ENCODE measurements at regions not wholly inside any gene's neighbourhood (a gene's known extent, or its start where the extent isn't known, plus 50 kb on each side); places are given as distances from the start of the nearest gene placed in this dataset.

- no peaks in the 10 kb centered on the region for H4K20me1 ChIP-seq (ENCODE audit: insufficient read depth)
- no peaks in the 10 kb centered on the region for H3K36me3 ChIP-seq (replicated peaks in 1 of 2; ENCODE audit: control insufficient read depth in 1 of 2, insufficient read depth in 2 of 2, low read length in 1 of 2)
- peak overlapping the region; percentile 93 for H2AFZ ChIP-seq (ENCODE audit: low read depth)
- no peaks in the 10 kb centered on the region for H3F3A ChIP-seq (replicated peaks; ENCODE audit: insufficient read depth)
- no peaks in the 10 kb centered on the region for H3K79me2 ChIP-seq (ENCODE audit: insufficient read depth)
- no peaks in the 10 kb centered on the region for H3K27me3 ChIP-seq (ENCODE audit: insufficient read depth)
- ChIA-PET CTCF (interaction anchor here (0.7 to 1.5 kb wide), 7 partner anchors 8 to 124 kb away, joined by 3 to 10 read pairs (median 3); no protein-coding TSS in a partner anchor), POLR2A (no interaction called here)
- peak overlapping the region; percentile 69 for H3K4me2 ChIP-seq
- peak overlapping the region in 1 of 2 experiments; percentile 38; a peak in 1 of 4 replicates for H3K27ac ChIP-seq (ENCODE audit: low read depth in 2 of 2, low read length in 1 of 2)
- no peaks in the 10 kb centered on the region for H3K9me3 ChIP-seq
- TF ChIP-seq MAX (IDR thresholded peaks at IDR 0.05; ENCODE audit: low read depth) (0 out of 2 replicates have a peak, but pooled peaks have one; percentile 24), GABPA (IDR thresholded peaks at IDR 0.05; ENCODE audit: low read depth) (no peak), CTCF (IDR thresholded peaks at IDR 0.05) (peak; percentile 51), SIN3A (IDR thresholded peaks at IDR 0.05; ENCODE audit: borderline replicate concordance, low read depth, low read length) (no peak), RFX5 (IDR thresholded peaks at IDR 0.05; ENCODE audit: low read length) (no peak), FOXM1 (IDR thresholded peaks at IDR 0.05; ENCODE audit: low read depth) (no peak), GATA2 (CRISPR knock-in tag; IDR thresholded peaks at IDR 0.05) (no peak), FOSL2 (IDR thresholded peaks at IDR 0.05; ENCODE audit: borderline replicate concordance, low read depth) (no peak), POLR2AphosphoS5 (IDR thresholded peaks at IDR 0.05; ENCODE audit: low read depth, low read length) (peak; percentile 14; the same call in 1 of the 2 replicates), NFIC (IDR thresholded peaks at IDR 0.05; ENCODE audit: borderline replicate concordance) (peak; percentile 31; the same call in 1 of the 2 replicates), RCOR1 (IDR thresholded peaks at IDR 0.05; ENCODE audit: low read length) (no peak), RAD21 (IDR thresholded peaks at IDR 0.05; ENCODE audit: low read length) (peak; percentile 22; the same call in 1 of the 2 replicates), EZH2phosphoT487 (IDR thresholded peaks at IDR 0.05; ENCODE audit: borderline replicate concordance, low read depth) (no peak), TEAD4 (IDR thresholded peaks at IDR 0.05; ENCODE audit: borderline replicate concordance, insufficient read depth) (no peak), RXRA (IDR thresholded peaks at IDR 0.05; ENCODE audit: borderline replicate concordance, low read depth) (no peak)
- TF ChIP-seq, protein P1, sequence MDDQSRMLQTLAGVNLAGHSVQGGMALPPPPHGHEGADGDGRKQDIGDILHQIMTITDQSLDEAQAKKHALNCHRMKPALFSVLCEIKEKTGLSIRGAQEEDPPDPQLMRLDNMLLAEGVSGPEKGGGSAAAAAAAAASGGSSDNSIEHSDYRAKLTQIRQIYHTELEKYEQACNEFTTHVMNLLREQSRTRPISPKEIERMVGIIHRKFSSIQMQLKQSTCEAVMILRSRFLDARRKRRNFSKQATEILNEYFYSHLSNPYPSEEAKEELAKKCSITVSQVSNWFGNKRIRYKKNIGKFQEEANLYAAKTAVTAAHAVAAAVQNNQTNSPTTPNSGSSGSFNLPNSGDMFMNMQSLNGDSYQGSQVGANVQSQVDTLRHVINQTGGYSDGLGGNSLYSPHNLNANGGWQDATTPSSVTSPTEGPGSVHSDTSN (IDR thresholded peaks at IDR 0.05), result no peak
- peak overlapping the region; percentile 69 for H3K9ac ChIP-seq
- no peaks in the 10 kb centered on the region for H3K4me1 ChIP-seq (ENCODE audit: control insufficient read depth in 1 of 2, insufficient read depth in 2 of 2, low read depth in 1 of 2, low read length in 1 of 2)
- H3K9me2 ChIP-seq, result no peaks in the 10 kb centered on the region
- whole genome bisulfite sequencing (ENCODE audit: low lambda C conversion rate), result 23% methylated on average over 13 of the region's 51 CpGs
- DNase-seq, result peak; percentile 70
- H3K4me3 ChIP-seq (ENCODE audit: low read depth in 2 of 2, low read length in 1 of 2), result peak overlapping the region; percentile 57 to 69
These were observed 339.2 kb downstream of the CHL1 start for GRCh38 chr3:535566-536416.
